Coronary artery (tissue), 2 donors: ENCODE measurements at regions not wholly inside any gene's neighbourhood (a gene's known extent, or its start where the extent isn't known, plus 50 kb on each side); places are given as distances from the start of the nearest gene placed in this dataset.

Source experiments
- DNase-seq: peaks from one replicate; pipeline ENCODE4 v3.0.0-alpha.2; 2017; ENCODE audit warnings: low spot score
- H3K27ac ChIP-seq, 2 donors: fragments of 200-600 bp; sonication (generic); one replicate each; pipeline ENCODE4 v1.5.1; 2016 to 2019
- H3K4me3 ChIP-seq: fragments of 200-600 bp; sonication (generic); 2 replicates; pipeline ENCODE4 v1.5.1; 2016; ENCODE audit warnings: mild to moderate bottlenecking, moderate library complexity
- TF ChIP-seq, protein P1 (sequence below): fragments of 200-600 bp; sonication (generic); IDR thresholded peaks from one replicate; pipeline ENCODE4 v1.5.1; 2019; ENCODE audit warnings: antibody characterized with exemption

DNA sequence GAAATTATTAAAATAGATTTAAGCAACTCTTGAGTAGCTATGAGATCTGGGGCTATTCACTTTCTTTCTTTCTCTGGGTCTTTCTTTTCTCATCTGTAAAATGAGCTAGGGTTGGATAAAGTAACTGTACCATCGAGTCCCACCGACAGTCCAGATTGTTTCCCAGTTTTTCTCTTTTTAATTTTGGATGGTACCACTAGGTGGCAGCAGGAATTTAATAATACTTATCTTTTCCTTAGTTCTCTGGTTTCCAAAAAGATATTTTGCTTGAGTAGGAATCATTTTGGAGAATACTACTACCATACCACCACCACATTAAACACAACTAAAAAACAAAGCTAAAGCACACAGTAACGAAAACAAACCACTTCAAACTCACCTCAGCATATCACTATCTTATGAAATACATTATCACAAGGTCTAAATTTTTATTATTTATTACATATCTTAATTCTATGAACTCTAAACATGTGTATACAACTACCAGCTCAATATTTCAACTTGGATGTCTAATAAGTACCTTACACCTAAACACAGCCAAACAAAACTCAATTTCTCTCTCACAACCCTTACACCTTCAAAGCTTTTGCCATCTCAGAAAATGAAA is 584.0 kb downstream of the KCNA4 start:
- DNase-seq, result no peak
- TF ChIP-seq, protein P1, sequence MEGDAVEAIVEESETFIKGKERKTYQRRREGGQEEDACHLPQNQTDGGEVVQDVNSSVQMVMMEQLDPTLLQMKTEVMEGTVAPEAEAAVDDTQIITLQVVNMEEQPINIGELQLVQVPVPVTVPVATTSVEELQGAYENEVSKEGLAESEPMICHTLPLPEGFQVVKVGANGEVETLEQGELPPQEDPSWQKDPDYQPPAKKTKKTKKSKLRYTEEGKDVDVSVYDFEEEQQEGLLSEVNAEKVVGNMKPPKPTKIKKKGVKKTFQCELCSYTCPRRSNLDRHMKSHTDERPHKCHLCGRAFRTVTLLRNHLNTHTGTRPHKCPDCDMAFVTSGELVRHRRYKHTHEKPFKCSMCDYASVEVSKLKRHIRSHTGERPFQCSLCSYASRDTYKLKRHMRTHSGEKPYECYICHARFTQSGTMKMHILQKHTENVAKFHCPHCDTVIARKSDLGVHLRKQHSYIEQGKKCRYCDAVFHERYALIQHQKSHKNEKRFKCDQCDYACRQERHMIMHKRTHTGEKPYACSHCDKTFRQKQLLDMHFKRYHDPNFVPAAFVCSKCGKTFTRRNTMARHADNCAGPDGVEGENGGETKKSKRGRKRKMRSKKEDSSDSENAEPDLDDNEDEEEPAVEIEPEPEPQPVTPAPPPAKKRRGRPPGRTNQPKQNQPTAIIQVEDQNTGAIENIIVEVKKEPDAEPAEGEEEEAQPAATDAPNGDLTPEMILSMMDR, result no peak
- H3K27ac ChIP-seq, result no peak overlapping the region

DNA sequence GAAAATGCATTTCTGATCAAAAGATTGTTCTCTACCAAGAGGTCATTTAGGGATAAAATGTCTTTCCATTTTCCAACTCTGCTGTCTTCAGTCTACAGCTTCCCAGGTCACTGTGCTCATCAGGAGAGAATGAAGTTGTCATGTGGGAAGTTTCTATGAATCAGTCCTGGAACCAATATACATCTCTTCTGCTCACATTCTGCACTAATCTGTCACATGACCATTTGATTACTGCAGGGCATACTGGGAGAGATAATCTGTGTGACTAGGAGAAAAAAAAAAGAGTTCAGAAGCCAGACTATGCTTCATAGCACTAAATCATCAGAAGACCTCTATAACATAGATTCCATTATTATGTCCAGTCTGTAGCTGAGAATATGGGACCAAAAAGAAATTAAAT is 611.5 kb downstream of the KCNA4 start:
- no peak overlapping the region for H3K4me3 ChIP-seq
- TF ChIP-seq, protein P1, result no peak
- no peak for DNase-seq
- H3K27ac ChIP-seq, result no peak overlapping the region

More for the DNA sequence above, 584.0 kb downstream of the KCNA4 start:
- no peak overlapping the region for H3K4me3 ChIP-seq

DNA sequence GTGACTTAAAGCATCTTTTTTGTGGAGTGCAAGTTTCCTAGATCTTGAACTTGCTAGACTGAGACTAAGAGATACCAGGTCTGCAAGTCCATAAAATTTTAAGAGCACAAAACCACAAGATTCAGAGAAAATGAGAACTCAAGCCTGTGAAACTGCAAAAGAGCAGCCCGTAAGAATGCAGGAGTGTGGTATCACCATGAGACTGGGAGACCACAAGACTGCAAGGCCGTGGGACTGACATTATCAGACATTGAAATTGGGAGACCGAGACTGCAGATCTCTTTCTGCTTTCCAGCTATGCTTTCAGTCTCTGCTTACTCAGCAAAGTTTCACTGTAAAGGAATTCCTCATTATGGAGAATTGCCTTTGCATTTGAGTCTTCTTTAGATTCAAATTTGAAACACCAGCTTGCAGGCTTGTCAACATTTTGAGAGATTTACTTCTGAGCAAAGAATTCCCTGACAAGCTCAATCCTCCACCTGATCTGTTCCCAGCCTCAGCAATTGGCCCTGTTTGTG is 621.2 kb downstream of the KCNA4 start:
- no peak for DNase-seq
- Histone ChIP-seq H3K4me3 (no peak overlapping the region), H3K27ac (no peak overlapping the region)
- TF ChIP-seq, protein P1, result no peak

DNA sequence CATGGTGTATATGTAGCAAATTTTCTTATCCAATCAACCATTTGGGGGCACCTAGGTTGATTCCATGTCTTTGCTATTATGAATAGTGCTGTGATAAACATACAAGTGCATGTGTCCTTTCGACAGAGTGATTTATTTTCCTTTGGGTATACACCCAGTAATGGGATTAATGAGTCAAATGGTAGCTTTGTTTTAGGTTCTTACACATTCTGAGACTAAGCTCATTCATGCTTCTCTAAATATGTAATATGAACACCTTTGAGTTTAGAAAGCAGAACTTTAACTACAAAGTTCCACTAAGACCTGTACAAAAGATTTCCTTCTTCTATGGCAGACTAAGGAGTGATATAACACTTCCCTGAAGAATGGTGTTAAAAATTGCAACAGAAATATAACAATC is 627.0 kb downstream of the KCNA4 start:
- Histone ChIP-seq H3K4me3 (no peak overlapping the region), H3K27ac (no peak overlapping the region)
- DNase-seq, result no peak
- TF ChIP-seq, protein P1, result no peak

DNA sequence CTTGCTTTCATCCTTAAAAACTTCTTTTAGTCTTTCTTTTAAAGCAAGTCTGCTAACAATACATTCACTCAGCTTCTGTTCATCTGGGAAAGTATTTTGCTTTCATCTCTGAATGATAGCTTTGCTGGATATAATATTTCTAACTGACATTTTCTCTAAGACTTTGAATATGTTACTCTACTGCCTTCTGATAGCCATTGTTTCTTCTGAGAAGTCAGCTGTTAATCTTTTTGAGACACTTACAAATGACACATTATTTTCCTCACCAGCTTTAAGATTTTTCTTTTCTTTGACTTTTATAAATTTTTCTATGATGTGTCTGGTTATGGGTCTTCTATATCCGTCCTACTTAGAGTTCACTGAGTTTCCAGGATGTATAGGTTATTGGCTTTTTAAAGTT is 643.1 kb downstream of the KCNA4 start:
- Histone ChIP-seq H3K4me3 (no peak overlapping the region), H3K27ac (no peak overlapping the region)
- TF ChIP-seq, protein P1, result no peak
- no peak for DNase-seq

DNA sequence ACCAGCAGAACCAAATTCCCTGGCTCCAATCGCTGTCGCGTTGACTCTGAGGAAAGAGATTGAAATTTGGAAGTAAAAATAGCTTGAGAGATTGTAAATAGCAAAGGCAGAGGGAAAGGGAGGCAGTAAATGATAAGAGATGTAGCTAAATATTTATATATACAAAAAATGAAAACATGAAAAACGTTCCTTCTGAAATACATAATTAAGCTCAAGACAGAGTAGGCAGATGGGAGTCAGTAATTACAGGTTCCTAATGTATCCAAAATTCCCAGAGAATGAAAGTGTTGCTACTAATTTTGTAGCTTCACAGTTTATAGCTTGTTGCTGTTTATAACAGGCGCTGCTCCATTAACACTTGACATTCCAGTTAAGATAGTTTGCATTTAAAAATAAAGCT is 648.7 kb downstream of the KCNA4 start:
- TF ChIP-seq, protein P1, result no peak
- no peak overlapping the region for H3K27ac ChIP-seq
- no peak overlapping the region for H3K4me3 ChIP-seq

DNA sequence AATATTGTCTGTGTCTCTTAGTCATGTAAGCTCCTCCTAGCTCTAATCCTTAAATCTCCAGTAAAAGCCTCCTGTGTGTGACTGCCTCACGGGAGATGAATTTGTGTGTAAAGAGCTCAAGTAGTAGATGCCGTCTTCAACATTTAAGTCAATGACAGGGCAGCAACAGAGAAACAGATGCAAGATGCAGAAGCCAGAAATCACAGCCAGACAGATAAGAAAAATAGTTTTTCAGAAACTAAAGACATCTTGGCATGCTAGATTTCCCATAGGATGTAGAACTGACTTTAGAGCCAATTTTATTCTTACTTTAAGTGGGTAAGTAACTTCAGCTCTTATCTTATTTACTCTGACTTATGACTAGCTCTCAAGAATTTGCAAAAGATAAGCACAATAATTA is 652.8 kb downstream of the KCNA4 start:
- TF ChIP-seq, protein P1, result no peak
- no peak overlapping the region for H3K27ac ChIP-seq
- H3K4me3 ChIP-seq, result no peak overlapping the region
- no peak for DNase-seq

More for the DNA sequence above, 648.7 kb downstream of the KCNA4 start:
- no peak for DNase-seq
